HUES6 (cell line): ENCODE measurements at regions not wholly inside any gene's neighbourhood (a gene's known extent, or its start where the extent isn't known, plus 50 kb on each side); places are given as distances from the start of the nearest gene placed in this dataset.

ENCODE experiments used
- H3K27ac ChIP-seq: 2 replicates; pipeline ENCODE4 v1.7.0; 2013; ENCODE audit warnings: low read depth, mild to moderate bottlenecking, low read length, inconsistent platforms
- H3K27me3 ChIP-seq: 2 replicates; pipeline ENCODE4 v1.6.1; 2013; ENCODE audit warnings: low read length; ENCODE audit not compliant: control insufficient read depth, insufficient read depth
- H3K36me3 ChIP-seq: 2 replicates; pipeline ENCODE4 v1.6.1; 2013; ENCODE audit warnings: low read length; ENCODE audit not compliant: control insufficient read depth, insufficient read depth
- H3K4me1 ChIP-seq: 2 replicates; pipeline ENCODE4 v1.6.1; 2013; ENCODE audit warnings: low read length; ENCODE audit not compliant: control insufficient read depth, insufficient read depth
- H3K4me3 ChIP-seq: 2 replicates; pipeline ENCODE4 v1.5.1; 2013; ENCODE audit warnings: low read depth, low read length
- H3K9ac ChIP-seq: one replicate; pipeline ENCODE4 v1.6.1; 2013; ENCODE audit warnings: mild to moderate bottlenecking, low read length
- H3K9me3 ChIP-seq: 2 replicates; pipeline ENCODE4 v1.6.1; 2013; ENCODE audit warnings: low read depth, low read length; ENCODE audit not compliant: control insufficient read depth, insufficient read depth

DNA sequence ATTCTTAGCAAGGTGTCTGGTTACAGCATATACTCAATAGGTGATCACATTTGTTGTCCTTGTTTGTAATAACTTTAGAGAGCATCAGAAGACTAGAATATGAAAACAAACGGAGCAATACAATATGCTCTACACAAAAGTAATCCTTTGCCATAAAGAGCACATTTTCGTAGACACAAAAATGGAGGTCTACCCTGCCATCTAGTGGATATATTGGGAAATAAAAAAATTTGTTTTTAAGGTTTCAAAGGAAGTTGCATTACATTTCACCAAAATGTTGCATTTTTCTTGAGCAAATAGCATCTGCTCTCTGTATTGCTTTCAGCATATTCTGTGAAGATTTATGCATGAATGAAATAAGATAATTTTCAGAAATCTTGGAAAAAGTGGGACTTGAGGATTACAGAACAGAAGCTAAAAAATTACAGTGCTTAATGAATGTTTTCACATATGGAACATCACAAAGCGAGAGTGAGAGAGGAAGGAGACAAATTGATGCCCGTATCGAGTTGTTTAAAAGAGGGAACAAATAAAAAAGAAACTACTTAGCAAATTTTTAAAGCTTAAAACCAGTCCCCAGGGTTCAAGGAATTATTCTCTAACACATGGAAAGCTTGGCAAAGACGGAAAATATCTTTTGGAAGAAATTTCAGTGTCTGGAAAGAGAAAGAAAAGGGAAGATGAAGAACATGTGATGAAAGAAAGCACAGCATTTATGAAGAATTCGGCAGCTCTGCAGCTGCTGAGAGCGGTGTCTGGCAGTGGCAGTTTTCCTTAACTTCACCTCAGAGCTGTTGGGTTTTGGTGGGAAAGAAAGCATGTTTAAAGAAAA is 390.1 kb downstream of the ANKRD50 start:
- no peak overlapping the region for H3K9ac ChIP-seq
- H3K9me3 ChIP-seq = no peaks in the 10 kb centered on the region
- no peaks in the 10 kb centered on the region for H3K4me1 ChIP-seq
- no peaks in the 10 kb centered on the region for H3K36me3 ChIP-seq
- no peak overlapping the region for H3K4me3 ChIP-seq
- H3K27me3 ChIP-seq = no peaks in the 10 kb centered on the region
- H3K27ac ChIP-seq = no peak overlapping the region

GRCh38 chr4:124325690-124326089 is 386.8 kb downstream of the ANKRD50 start:
- H3K4me1 ChIP-seq = no peaks in the 10 kb centered on the region
- no peak overlapping the region for H3K27ac ChIP-seq
- H3K9ac ChIP-seq = no peak overlapping the region
- H3K9me3 ChIP-seq = no peaks in the 10 kb centered on the region
- H3K4me3 ChIP-seq = no peak overlapping the region
- no peaks in the 10 kb centered on the region for H3K36me3 ChIP-seq
- H3K27me3 ChIP-seq = no peaks in the 10 kb centered on the region

DNA sequence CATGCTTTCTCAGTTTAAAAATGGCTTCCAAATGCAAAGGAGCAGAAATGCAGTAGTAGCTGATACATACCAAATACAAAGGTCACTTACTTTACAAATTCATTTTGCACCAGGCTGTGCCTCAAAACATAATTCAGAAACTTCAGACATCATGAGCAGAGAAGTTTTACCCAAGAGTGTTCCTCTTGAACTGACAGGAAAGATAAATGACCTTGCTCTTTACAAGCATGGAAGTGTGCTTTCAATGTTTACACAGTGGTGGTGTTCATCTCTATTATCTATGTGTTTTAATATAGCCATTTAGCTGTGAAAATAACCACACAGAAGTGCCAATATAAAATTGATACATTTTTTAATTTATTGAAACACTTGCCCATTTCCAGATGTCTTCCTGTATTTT is 383.4 kb downstream of the ANKRD50 start:
- Histone ChIP-seq H3K9ac (no peak overlapping the region), H3K9me3 (no peaks in the 10 kb centered on the region), H3K27me3 (no peaks in the 10 kb centered on the region), H3K4me1 (no peaks in the 10 kb centered on the region), H3K4me3 (no peak overlapping the region), H3K36me3 (no peaks in the 10 kb centered on the region), H3K27ac (no peak overlapping the region)

- H3K36me3 ChIP-seq = no peaks in the 10 kb centered on the region
- no peaks in the 10 kb centered on the region for H3K27me3 ChIP-seq
- H3K27ac ChIP-seq = no peak overlapping the region
- no peaks in the 10 kb centered on the region for H3K4me1 ChIP-seq
- H3K9me3 ChIP-seq = no peaks in the 10 kb centered on the region
- H3K9ac ChIP-seq = no peak overlapping the region
- no peak overlapping the region for H3K4me3 ChIP-seq
These were observed 382.5 kb downstream of the ANKRD50 start for GRCh38 chr4:124330045-124330444.

GRCh38 chr4:124331781-124332180 is 380.8 kb downstream of the ANKRD50 start:
- no peaks in the 10 kb centered on the region for H3K4me1 ChIP-seq
- H3K4me3 ChIP-seq = no peak overlapping the region
- H3K36me3 ChIP-seq = no peaks in the 10 kb centered on the region
- no peak overlapping the region for H3K9ac ChIP-seq
- H3K9me3 ChIP-seq = no peaks in the 10 kb centered on the region
- H3K27me3 ChIP-seq = no peaks in the 10 kb centered on the region
- no peak overlapping the region for H3K27ac ChIP-seq

DNA sequence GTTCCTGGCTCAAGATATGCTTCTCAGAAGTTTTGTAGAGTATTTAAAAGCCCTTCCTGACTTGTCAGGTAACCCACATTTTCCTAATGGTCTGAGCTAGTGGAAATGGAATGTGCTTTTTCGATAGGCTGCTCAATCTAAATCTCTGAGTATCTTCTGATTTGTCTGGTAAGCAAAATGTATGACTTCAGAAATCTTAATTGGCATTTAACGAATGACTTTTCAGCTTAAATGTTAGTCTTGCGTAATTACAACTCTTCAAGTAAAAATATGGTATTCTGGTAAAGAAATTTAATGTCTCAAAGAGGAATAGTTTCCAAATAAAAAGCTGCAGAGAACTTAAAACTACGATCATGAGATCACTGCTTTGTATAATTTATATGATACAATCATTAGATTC is 379.1 kb downstream of the ANKRD50 start:
- no peak overlapping the region for H3K27ac ChIP-seq
- no peaks in the 10 kb centered on the region for H3K27me3 ChIP-seq
- H3K9me3 ChIP-seq = no peaks in the 10 kb centered on the region
- H3K36me3 ChIP-seq = no peaks in the 10 kb centered on the region
- H3K9ac ChIP-seq = no peak overlapping the region
- no peak overlapping the region for H3K4me3 ChIP-seq
- no peaks in the 10 kb centered on the region for H3K4me1 ChIP-seq

- Histone ChIP-seq H3K36me3 (no peaks in the 10 kb centered on the region), H3K9me3 (no peaks in the 10 kb centered on the region), H3K27ac (no peak overlapping the region), H3K4me1 (no peaks in the 10 kb centered on the region), H3K27me3 (no peaks in the 10 kb centered on the region), H3K9ac (no peak overlapping the region), H3K4me3 (no peak overlapping the region)
These were observed 378.4 kb downstream of the ANKRD50 start for GRCh38 chr4:124334119-124334518.

- Histone ChIP-seq H3K9me3 (no peaks in the 10 kb centered on the region), H3K27ac (no peak overlapping the region), H3K4me3 (no peak overlapping the region), H3K4me1 (no peaks in the 10 kb centered on the region), H3K36me3 (no peaks in the 10 kb centered on the region), H3K27me3 (no peaks in the 10 kb centered on the region), H3K9ac (no peak overlapping the region)
These were observed 374.7 kb downstream of the ANKRD50 start for GRCh38 chr4:124337874-124338273.

GRCh38 chr4:124343661-124344171 is 368.8 kb downstream of the ANKRD50 start:
- Histone ChIP-seq H3K27ac (no peak overlapping the region), H3K27me3 (no peaks in the 10 kb centered on the region), H3K4me3 (no peak overlapping the region), H3K4me1 (no peaks in the 10 kb centered on the region), H3K9me3 (no peaks in the 10 kb centered on the region), H3K9ac (no peak overlapping the region), H3K36me3 (no peaks in the 10 kb centered on the region)

GRCh38 chr4:124372916-124373315 is 339.6 kb downstream of the ANKRD50 start:
- Histone ChIP-seq H3K9ac (no peak overlapping the region), H3K27me3 (no peaks in the 10 kb centered on the region), H3K36me3 (no peaks in the 10 kb centered on the region), H3K9me3 (peaks cover 6% of the 10 kb centered on the region; the same call in 1 of the 2 replicates), H3K4me1 (no peaks in the 10 kb centered on the region), H3K4me3 (no peak overlapping the region), H3K27ac (no peak overlapping the region)

DNA sequence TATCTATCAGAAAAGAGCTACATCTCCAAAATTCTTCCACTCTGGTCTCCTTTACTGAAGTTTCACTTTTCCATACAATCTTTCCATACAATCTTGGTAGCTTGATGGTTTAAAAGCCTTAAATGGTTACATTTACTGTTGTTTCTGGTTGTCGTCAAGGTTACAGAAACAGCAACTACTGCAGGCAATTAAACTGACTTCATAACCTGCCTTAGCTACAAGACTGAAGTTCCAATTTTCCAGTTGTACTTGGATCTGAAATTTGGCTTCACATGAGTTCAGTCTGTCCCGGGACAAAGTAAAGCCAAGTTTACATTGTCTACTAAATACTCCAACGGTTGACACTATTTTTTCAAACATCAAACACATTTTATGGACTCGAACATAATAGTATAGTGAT is 326.4 kb downstream of the ANKRD50 start:
- no peaks in the 10 kb centered on the region for H3K27me3 ChIP-seq
- H3K9ac ChIP-seq = no peak overlapping the region
- H3K27ac ChIP-seq = no peak overlapping the region
- no peaks in the 10 kb centered on the region for H3K9me3 ChIP-seq
- no peak overlapping the region for H3K4me3 ChIP-seq
- no peaks in the 10 kb centered on the region for H3K4me1 ChIP-seq
- H3K36me3 ChIP-seq = no peaks in the 10 kb centered on the region
